NCI-H82 treated with DMSO at 0.1 percent for 48 hours (cell line): ENCODE measurements at regions not wholly inside any gene's neighbourhood (a gene's known extent, or its start where the extent isn't known, plus 50 kb on each side); places are given as distances from the start of the nearest gene placed in this dataset.

ENCODE experiments used
- DNase-seq: peaks from one replicate; lab custom pipeline; 2025; ENCODE audit not compliant: unreplicated experiment; lab: John Stamatoyannopoulos, UW

- DNase-seq = no peak
Measured at GRCh38 chr12:88955531-88955930, 375.3 kb upstream of the KITLG start.

- no peak for DNase-seq
Measured at GRCh38 chr12:88953029-88953586, 372.8 kb upstream of the KITLG start.

GRCh38 chr12:88952562-88952942 lies 372.3 kb upstream of the KITLG start:
- no peak for DNase-seq

- DNase-seq = no peak
Measured at GRCh38 chr12:88951860-88952561, 371.7 kb upstream of the KITLG start.

GRCh38 chr12:88951177-88951576 lies 370.9 kb upstream of the KITLG start:
- DNase-seq = no peak

- DNase-seq = no peak
Measured at GRCh38 chr12:88947486-88948043, 367.3 kb upstream of the KITLG start.

GRCh38 chr12:88946372-88946997 lies 366.2 kb upstream of the KITLG start:
- no peak for DNase-seq

GRCh38 chr12:88945051-88945732 lies 364.9 kb upstream of the KITLG start:
- DNase-seq = no peak

- no peak for DNase-seq
Measured at GRCh38 chr12:88944397-88944796, 364.1 kb upstream of the KITLG start.

GRCh38 chr12:88940854-88941253 lies 360.6 kb upstream of the KITLG start:
- no peak for DNase-seq

GRCh38 chr12:88935856-88936255 lies 355.6 kb upstream of the KITLG start:
- DNase-seq = peak; percentile 66

GRCh38 chr12:88934163-88934747 lies 354.0 kb upstream of the KITLG start:
- DNase-seq = no peak

- DNase-seq = no peak
Measured at GRCh38 chr12:88932457-88932856, 352.2 kb upstream of the KITLG start.

- DNase-seq = no peak
Measured at GRCh38 chr12:88931598-88931997, 351.3 kb upstream of the KITLG start.

- no peak for DNase-seq
Measured at GRCh38 chr12:88925454-88925853, 345.2 kb upstream of the KITLG start.

- DNase-seq = no peak
Measured at GRCh38 chr12:88924162-88924561, 343.9 kb upstream of the KITLG start.

GRCh38 chr12:88923631-88924030 lies 343.4 kb upstream of the KITLG start:
- DNase-seq = no peak

GRCh38 chr12:88922816-88923215 lies 342.5 kb upstream of the KITLG start:
- no peak for DNase-seq

GRCh38 chr12:88921890-88922532 lies 341.7 kb upstream of the KITLG start:
- no peak for DNase-seq

GRCh38 chr12:88921434-88921833 lies 341.2 kb upstream of the KITLG start:
- no peak for DNase-seq

- DNase-seq = no peak
Measured at GRCh38 chr12:88918161-88918560, 337.9 kb upstream of the KITLG start.
